NT2/D1 (cell line): ENCODE measurements at regions not wholly inside any gene's neighbourhood (a gene's known extent, or its start where the extent isn't known, plus 50 kb on each side); places are given as distances from the start of the nearest gene placed in this dataset.

Experiments
- DNase-seq: peaks from one replicate; pipeline ENCODE4 v3.0.0-alpha.2; 2011; ENCODE audit warnings: low read depth, low spot score
- H3K27me3 ChIP-seq: 2 replicates; pipeline ENCODE4 v1.6.0; 2011; ENCODE audit warnings: mild to moderate bottlenecking; ENCODE audit not compliant: insufficient read length, insufficient read depth
- H3K36me3 ChIP-seq: 2 replicates; pipeline ENCODE4 v1.6.1; 2011; ENCODE audit warnings: mild to moderate bottlenecking, low read length, mixed read lengths; ENCODE audit not compliant: insufficient read depth, insufficient read length
- H3K4me1 ChIP-seq: 2 replicates; pipeline ENCODE4 v1.5.1; 2011; ENCODE audit not compliant: insufficient read depth, insufficient read length
- H3K4me3 ChIP-seq: 2 replicates; pipeline ENCODE4 v1.5.1; 2011; ENCODE audit warnings: low read depth; ENCODE audit not compliant: insufficient read length
- H3K9ac ChIP-seq: 2 replicates; pipeline ENCODE4 v1.6.0; 2011; ENCODE audit warnings: low read depth; ENCODE audit not compliant: insufficient read length
- H3K9me3 ChIP-seq: 2 replicates; pipeline ENCODE4 v1.5.1; 2011; ENCODE audit warnings: mild to moderate bottlenecking, low read length; ENCODE audit not compliant: insufficient read depth
- SUZ12 ChIP-seq: IDR thresholded peaks from 2 replicates; pipeline ENCODE4 v1.6.1; 2011; ENCODE audit not compliant: insufficient read length, insufficient read depth; ENCODE audit errors: extremely low read depth
- YY1 ChIP-seq: IDR thresholded peaks from 2 replicates; pipeline ENCODE4 v1.6.1; 2011; ENCODE audit not compliant: insufficient read length, insufficient read depth
- ZNF274 ChIP-seq: IDR thresholded peaks from 2 replicates; pipeline ENCODE4 v1.6.1; 2011; ENCODE audit warnings: mild to moderate bottlenecking, low read depth, low read length

DNA sequence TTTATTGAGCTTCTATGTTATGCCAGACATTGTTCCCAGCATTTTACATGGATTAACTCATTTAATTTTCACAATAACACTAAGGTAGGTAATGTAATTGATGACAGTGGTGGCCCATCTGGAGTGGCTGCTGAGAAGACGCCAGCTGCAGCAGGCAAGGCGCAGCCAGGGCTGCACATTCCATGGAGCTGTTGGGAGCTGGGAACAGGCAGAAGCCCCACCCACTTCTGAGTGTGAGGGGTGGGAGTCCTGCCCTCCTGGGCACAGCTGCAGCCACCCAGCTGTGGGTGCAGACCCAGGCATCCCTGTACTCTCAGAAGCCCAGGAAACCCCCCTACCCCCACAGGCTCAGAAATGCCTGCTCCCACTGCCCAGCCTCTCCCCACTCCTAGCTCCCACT is 183.3 kb downstream of the DEPDC1B start:
- H3K4me1 ChIP-seq, result no peaks in the 10 kb centered on the region
- no peak for DNase-seq

DNA sequence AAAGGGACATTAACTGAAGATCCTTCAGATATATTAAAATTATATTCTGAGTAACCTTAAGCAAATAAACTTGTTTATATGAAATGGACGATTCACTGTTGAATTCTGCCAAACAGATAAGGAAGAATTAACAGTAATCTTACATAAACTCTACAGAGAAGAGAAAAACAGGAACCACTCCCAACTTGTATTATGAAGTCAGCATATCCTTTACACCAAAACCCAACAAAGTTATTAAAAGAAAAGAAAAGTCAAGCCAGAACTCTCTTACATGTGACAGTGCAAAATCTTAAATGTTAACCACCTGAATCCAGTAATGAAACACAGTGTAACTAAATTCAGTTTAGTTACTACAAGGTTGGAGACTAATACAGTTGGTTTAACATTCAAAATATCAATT is 185.8 kb downstream of the DEPDC1B start:
- no peak overlapping the region for H3K9ac ChIP-seq
- no peaks in the 10 kb centered on the region; the same call in 1 of the 2 replicates for H3K9me3 ChIP-seq
- no peak for TF ChIP-seq YY1
- no peak for TF ChIP-seq ZNF274
- TF ChIP-seq SUZ12, result no peak
- no peaks in the 10 kb centered on the region for H3K36me3 ChIP-seq
- no peak for DNase-seq
- H3K4me3 ChIP-seq, result no peak overlapping the region
- no peaks in the 10 kb centered on the region for H3K27me3 ChIP-seq
- no peaks in the 10 kb centered on the region for H3K4me1 ChIP-seq

More for the DNA sequence above, 183.3 kb downstream of the DEPDC1B start:
- no peaks in the 10 kb centered on the region; the same call in 1 of the 2 replicates for H3K9me3 ChIP-seq
- H3K4me3 ChIP-seq, result no peak overlapping the region
- no peaks in the 10 kb centered on the region for H3K36me3 ChIP-seq
- TF ChIP-seq SUZ12, result no peak
- no peak overlapping the region for H3K9ac ChIP-seq
- H3K27me3 ChIP-seq, result no peaks in the 10 kb centered on the region

DNA sequence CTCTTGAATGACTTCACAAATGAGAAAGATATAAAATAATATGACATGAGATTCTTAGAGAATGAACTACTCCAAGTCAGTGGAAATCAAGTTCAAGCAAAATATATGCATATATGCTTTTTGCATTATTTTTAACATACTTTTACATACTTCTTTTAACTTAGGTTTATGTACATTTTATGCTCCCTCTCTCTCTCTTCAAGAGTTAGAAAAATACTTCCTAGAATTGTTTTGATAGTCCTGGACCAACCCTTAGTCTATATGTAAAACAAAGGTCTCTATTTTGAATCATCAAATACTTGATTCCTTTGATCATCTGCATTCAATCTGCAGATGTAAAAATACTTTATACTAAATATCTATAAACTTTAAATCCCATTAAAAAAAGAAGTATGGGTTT is 187.8 kb downstream of the DEPDC1B start:
- H3K4me1 ChIP-seq, result no peaks in the 10 kb centered on the region
- DNase-seq, result no peak
- H3K36me3 ChIP-seq, result no peaks in the 10 kb centered on the region
- H3K9ac ChIP-seq, result no peak overlapping the region
- no peaks in the 10 kb centered on the region for H3K27me3 ChIP-seq
- no peaks in the 10 kb centered on the region; the same call in 1 of the 2 replicates for H3K9me3 ChIP-seq
- H3K4me3 ChIP-seq, result no peak overlapping the region
- TF ChIP-seq YY1 (no peak), ZNF274 (no peak), SUZ12 (no peak)

DNA sequence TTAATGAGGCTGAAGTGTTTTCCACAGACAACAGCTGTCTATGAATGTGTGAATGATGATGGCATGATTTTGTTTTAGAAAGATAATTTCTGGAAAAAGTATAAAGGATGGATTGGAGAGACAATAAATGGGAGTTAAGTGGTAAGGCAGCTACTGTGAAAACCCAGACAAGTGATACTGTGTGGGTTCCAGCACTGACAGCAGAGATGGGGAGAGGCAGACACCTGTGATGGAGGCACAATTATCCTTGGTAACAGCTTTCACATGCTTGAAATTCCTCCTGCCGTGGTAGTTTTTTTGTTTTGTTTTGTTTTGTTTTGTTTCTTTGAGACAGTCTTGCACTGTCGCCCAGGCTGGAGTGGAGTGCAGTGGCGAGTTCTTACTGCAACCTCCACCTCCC is 189.3 kb downstream of the DEPDC1B start:
- Histone ChIP-seq H3K9me3 (no peaks in the 10 kb centered on the region), H3K36me3 (no peaks in the 10 kb centered on the region), H3K4me1 (no peaks in the 10 kb centered on the region), H3K4me3 (no peak overlapping the region), H3K27me3 (no peaks in the 10 kb centered on the region), H3K9ac (no peak overlapping the region)
- TF ChIP-seq SUZ12, result no peak
- TF ChIP-seq YY1, result no peak
- no peak for TF ChIP-seq ZNF274
- no peak for DNase-seq

DNA sequence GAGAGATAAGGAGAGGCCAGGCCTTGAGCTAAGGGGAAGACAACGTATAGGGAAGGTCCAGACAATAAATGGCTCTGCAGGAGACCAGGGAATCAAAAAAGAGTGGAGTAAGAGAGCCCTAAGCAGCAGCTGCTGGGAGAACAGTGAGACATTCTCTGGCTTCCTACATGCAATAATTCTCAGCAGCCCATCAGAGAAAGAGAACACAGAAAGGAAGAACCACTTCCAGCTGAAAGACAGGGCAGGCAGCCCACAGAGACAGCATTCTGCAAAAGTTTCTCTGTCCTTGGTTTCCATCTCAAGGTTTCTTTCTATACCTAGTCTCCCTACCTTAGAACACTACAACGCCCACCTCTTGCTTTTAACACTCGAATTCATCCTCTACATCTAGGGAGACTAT is 189.9 kb downstream of the DEPDC1B start:
- TF ChIP-seq ZNF274 (no peak), SUZ12 (no peak), YY1 (no peak)
- Histone ChIP-seq H3K9me3 (no peaks in the 10 kb centered on the region), H3K36me3 (no peaks in the 10 kb centered on the region), H3K4me3 (no peak overlapping the region), H3K4me1 (no peaks in the 10 kb centered on the region), H3K9ac (no peak overlapping the region), H3K27me3 (no peaks in the 10 kb centered on the region)
- DNase-seq, result no peak

DNA sequence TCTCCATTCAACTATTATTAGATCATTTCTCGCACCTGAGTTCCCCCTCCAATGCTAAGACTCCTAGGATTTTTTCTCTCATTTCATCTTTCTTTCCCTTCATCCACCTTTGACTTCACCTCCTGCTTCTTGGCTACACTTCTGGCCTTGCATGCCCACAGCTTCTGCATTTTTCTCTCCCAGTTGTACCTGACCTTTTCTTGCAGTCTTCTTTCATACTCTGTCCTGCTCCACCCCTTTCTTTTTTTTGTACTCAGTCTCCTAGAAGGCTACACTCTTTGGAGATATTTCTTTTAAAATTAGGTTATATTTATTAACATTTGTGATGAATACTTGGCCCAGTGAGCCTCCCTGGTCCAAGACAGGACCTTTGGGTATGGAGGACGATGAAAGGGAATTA is 190.4 kb downstream of the DEPDC1B start:
- no peak overlapping the region for H3K4me3 ChIP-seq
- no peaks in the 10 kb centered on the region for H3K4me1 ChIP-seq
- no peaks in the 10 kb centered on the region for H3K27me3 ChIP-seq
- no peak for DNase-seq
- TF ChIP-seq YY1 (no peak), SUZ12 (no peak), ZNF274 (no peak)
- no peak overlapping the region for H3K9ac ChIP-seq
- H3K9me3 ChIP-seq, result no peaks in the 10 kb centered on the region
- H3K36me3 ChIP-seq, result no peaks in the 10 kb centered on the region

DNA sequence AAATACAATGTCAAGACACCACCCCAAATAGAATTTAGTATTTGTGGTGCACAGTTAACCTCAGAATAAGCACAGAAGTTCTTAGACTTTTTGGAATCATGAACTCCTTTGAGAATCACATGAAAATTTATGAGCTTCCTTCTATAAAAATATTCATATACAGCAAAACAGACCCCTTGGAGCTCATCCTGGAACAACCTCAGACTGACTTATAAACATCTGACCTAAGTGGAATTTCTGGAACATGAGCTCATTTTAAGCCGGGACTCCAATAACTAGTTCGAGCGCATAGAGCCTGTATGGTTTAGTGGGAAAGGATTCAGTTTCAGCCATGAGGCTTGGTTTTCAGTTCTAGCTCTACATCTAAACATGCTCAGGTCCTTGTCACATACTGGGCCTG is 192.3 kb downstream of the DEPDC1B start:
- Histone ChIP-seq H3K36me3 (no peaks in the 10 kb centered on the region), H3K4me3 (no peak overlapping the region), H3K9ac (no peak overlapping the region), H3K27me3 (no peaks in the 10 kb centered on the region), H3K4me1 (no peaks in the 10 kb centered on the region), H3K9me3 (no peaks in the 10 kb centered on the region)
- no peak for DNase-seq
- TF ChIP-seq ZNF274, result no peak
- no peak for TF ChIP-seq YY1
- TF ChIP-seq SUZ12, result no peak

DNA sequence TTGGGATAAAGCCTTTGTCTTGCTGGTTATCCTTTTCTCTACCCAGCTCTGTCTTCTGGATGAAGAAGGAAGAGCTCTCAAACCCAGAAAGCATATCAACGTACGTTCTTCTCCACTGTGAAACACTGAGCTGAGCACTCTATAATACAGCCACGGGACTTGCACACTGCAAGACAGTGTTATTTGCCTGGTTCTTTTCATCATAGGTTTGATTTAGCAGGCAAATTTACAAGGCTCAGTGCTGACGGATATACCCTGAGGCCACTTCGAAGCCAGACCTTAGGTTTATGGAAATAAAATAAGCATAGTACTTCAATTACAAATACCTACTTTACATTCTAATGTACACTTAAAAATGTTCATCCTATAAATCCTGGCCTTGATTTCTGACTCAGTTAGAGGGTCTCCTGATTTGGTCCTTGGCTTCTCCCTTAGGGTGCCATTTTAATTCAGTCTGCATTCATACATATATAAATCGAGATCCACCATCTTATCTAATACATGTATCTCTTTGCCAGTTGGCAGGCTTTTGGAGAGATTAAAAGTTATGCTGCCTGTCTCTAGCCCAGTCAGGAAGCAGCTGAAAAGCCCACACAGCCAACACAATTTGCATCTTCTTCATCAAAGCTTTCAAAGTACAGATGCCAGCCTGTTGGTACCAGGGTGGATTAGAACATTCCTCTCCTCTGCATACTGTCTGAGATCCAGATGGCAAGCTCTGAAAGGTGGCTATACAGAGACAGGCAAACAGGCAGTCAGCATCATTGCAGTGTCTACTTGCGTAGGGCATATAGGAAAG is 194.4 kb downstream of the DEPDC1B start:
- TF ChIP-seq YY1 (no peak), SUZ12 (no peak), ZNF274 (no peak)
- H3K9ac ChIP-seq, result no peak overlapping the region
- no peaks in the 10 kb centered on the region for H3K4me1 ChIP-seq
- no peaks in the 10 kb centered on the region for H3K9me3 ChIP-seq
- DNase-seq, result no peak
- H3K27me3 ChIP-seq, result no peaks in the 10 kb centered on the region
- no peaks in the 10 kb centered on the region for H3K36me3 ChIP-seq
- H3K4me3 ChIP-seq, result no peak overlapping the region
